AG04449 (cell line): ENCODE measurements at regions not wholly inside any gene's neighbourhood (a gene's known extent, or its start where the extent isn't known, plus 50 kb on each side); places are given as distances from the start of the nearest gene placed in this dataset.

Experiments used
- CTCF ChIA-PET: fragments of 350-600 bp; formaldehyde crosslinking; extraction: SDS; loops from one replicate; lab custom pipeline; 2021; ENCODE audit warnings: antibody characterized with exemption; lab: Yijun Ruan, JAX
- POLR2A ChIA-PET: fragments of 400-600, 350-600 bp; formaldehyde crosslinking; extraction: SDS; loops from one replicate; lab custom pipeline; 2020; ENCODE audit warnings: antibody characterized with exemption, inconsistent platforms; lab: Yijun Ruan, JAX
- DNase-seq: peaks from one replicate; pipeline ENCODE4 v3.0.0-alpha.2; 2010; ENCODE audit warnings: low read depth, low spot score
- H3K4me3 ChIP-seq: 2 replicates; pipeline ENCODE4 v1.5.1; 2011; ENCODE audit warnings: low read depth, mild to moderate bottlenecking, control low read depth, low read length
- TF ChIP-seq, protein P1 (sequence below): IDR thresholded peaks from one replicate; pipeline ENCODE4 v1.5.1; 2011; ENCODE audit warnings: mild to moderate bottlenecking, moderate library complexity, low read length, control low read depth, inconsistent platforms; ENCODE audit not compliant: insufficient read depth; ENCODE audit errors: missing control alignments

DNA sequence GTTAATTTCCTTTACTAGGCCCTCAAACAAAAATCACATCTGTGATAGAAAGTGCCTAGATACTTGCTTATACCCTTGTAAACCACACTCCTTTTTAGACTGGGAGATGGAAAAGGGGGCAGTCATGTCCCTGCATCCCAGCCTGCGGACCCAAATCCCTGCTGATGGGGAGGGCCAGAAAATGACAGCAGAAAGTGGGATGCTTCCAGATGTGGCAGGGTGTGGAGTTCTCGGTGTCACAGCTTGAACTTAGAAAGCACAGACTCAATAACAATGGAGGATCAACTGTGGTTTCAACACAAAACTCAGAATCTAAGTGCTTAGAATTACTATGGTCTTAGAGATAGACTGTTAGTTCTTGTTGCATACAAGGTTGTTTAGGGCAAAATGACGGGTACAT lies 95.6 kb upstream of the F3 start:
- TF ChIP-seq, protein P1, sequence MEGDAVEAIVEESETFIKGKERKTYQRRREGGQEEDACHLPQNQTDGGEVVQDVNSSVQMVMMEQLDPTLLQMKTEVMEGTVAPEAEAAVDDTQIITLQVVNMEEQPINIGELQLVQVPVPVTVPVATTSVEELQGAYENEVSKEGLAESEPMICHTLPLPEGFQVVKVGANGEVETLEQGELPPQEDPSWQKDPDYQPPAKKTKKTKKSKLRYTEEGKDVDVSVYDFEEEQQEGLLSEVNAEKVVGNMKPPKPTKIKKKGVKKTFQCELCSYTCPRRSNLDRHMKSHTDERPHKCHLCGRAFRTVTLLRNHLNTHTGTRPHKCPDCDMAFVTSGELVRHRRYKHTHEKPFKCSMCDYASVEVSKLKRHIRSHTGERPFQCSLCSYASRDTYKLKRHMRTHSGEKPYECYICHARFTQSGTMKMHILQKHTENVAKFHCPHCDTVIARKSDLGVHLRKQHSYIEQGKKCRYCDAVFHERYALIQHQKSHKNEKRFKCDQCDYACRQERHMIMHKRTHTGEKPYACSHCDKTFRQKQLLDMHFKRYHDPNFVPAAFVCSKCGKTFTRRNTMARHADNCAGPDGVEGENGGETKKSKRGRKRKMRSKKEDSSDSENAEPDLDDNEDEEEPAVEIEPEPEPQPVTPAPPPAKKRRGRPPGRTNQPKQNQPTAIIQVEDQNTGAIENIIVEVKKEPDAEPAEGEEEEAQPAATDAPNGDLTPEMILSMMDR = no peak
- no peak for DNase-seq
- H3K4me3 ChIP-seq = no peak overlapping the region
- CTCF ChIA-PET = no interaction called here
- POLR2A ChIA-PET = no interaction called here

DNA sequence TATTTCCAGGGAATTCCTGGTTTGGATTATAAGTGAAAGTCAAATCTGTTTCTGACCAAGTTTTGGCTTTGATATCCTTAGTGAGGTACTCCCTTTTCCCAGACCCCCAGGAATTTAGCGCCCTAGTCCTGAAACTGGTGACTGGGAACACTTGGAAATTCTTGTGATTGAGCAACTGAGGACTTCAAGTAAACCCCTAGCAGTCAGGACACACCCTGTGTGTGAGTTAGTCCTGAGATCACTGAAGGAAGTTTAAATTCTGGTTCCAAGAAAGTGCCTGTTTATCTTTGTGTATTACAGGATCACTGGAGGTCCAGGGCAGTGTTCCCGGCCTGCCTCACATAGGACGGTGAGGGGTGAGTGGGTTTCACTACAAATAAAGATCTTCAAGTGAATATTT lies 95.1 kb upstream of the F3 start:
- ChIA-PET POLR2A (no interaction called here), CTCF (no interaction called here)
- DNase-seq = no peak
- H3K4me3 ChIP-seq = no peak overlapping the region
- TF ChIP-seq, protein P1 = no peak

DNA sequence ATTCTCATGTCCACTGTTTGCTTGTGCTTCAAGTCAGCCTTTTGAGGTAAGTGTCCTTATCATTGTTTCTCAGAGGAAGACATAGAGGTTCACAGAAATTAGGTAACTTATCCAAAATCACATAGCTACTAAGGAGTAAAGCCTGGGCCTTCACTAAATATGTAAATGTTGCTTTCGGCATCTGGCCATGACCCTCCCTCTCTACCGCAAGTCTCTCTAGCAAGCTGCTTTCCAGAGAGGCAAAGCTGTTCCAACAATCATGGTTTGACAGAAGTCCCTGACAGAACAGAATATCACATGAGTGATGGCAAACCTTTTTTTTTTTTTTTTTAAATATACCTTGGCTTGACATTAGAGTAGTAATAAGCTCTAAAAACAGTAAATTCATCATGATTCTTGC lies 94.5 kb upstream of the F3 start:
- no peak overlapping the region for H3K4me3 ChIP-seq
- no peak for DNase-seq
- CTCF ChIA-PET = interaction anchor here (0.9 kb wide), 1 partner anchor 169 kb away, joined by 3 read pairs; no protein-coding TSS in a partner anchor
- TF ChIP-seq, protein P1 = no peak
- POLR2A ChIA-PET = no interaction called here

DNA sequence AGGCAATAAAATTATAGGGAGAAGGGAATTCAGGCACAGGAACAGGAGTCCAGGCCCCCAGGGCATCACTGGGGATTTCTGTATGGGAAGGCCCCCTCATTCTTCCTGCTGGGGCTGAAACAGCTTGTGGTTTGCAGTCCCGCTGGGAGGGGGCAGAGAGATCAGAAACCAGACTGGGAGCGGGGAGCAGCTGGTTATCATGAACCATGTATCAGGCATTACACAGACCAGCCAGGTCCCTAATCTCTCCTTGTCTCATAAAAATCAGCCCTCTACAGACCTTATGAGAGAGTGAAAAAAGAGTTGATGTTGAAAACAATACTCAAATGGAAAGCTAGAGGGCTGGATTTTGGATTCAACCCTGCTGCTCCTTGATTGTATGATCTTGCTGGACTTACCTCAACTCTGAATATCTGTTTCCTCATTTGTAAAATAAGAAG lies 93.4 kb upstream of the F3 start:
- POLR2A ChIA-PET = no interaction called here
- CTCF ChIA-PET = interaction anchor here (0.7 to 1.2 kb wide), 3 partner anchors 9 to 36 kb away, joined by 3 read pairs; no protein-coding TSS in a partner anchor

DNA sequence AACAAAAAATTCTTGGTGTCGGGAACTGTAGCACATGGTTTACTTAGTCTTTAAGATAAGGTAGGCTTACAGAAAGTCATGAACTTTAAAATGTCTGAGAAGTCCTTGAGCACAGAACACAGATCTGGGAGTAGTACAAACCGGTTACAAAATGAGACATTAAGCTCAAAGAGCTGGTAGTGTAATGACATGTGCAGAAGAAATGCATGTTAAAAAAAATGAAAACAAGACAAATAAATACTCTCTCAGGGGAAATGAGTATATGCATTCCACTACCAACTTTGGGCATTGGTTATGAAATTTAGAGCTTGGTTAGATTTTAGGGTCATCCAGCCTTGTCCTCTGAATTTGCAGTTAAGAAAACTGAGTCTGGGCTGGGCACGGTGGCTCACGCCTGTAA lies 91.5 kb upstream of the F3 start:
- CTCF ChIA-PET = interaction anchor here (1.2 kb wide), 1 partner anchor 9 kb away, joined by 4 read pairs; no protein-coding TSS in a partner anchor
- DNase-seq = peak; percentile 55
- H3K4me3 ChIP-seq = no peak overlapping the region
- TF ChIP-seq, protein P1 = no peak
- POLR2A ChIA-PET = interaction anchor here (0.6 to 1.0 kb wide), 2 partner anchors 16 to 1500 kb away, joined by 4 read pairs; no protein-coding TSS in a partner anchor

More for the DNA sequence above, 93.4 kb upstream of the F3 start:
- DNase-seq = no peak
- H3K4me3 ChIP-seq = no peak overlapping the region
- TF ChIP-seq, protein P1 = no peak

DNA sequence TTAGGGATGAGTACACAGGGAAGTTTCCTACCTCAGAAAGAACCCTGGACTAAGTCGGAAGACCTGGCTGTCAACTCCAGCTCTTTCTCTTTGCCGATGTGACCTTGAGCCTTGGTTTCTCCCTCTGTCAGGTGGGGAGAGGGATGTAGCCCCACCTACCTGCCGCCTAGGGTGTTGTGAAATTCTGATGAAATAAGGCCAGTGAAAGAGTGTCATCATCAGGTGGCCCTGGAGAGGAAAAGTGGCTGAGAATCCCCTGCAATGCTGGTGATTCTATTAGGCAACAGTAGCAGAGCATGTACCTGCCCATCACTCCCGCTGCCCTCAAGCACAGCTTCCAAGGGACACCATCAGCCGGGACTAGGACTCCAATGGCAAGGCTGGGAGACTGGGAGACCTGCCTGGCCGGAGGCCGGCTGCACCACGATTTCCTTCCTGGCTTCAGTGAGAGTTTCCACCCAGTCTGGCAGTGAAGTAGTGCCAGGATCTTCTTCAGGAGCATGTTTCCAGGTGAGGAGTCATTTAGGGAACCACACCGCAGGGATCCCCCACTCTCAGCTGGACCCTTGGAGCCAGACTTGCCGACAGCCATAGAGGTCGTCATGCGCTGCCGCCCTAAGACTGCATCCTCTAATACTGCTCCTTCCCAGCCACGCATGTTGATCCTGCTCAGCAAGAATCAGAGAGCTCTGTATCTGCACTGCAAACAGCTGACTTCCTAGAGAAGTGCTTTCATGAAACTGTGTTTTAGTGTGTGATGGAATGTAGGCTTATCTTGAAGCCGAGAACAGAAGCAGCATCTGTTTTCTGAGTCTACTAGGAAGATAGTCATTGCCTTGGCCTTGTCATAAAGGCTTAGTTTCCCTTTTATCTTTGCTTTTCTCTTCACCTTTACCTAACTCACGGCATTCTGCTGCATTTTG lies 88.0 kb upstream of the F3 start:
- TF ChIP-seq, protein P1 = no peak
- ChIA-PET POLR2A (no interaction called here), CTCF (interaction anchor here (0.6 to 1.3 kb wide), 2 partner anchors 15 to 659 kb away, joined by 3 read pairs; no protein-coding TSS in a partner anchor)
- H3K4me3 ChIP-seq = no peak overlapping the region
- DNase-seq = no peak
